HG02763 (cell line): ENCODE measurements at regions not wholly inside any gene's neighbourhood (a gene's known extent, or its start where the extent isn't known, plus 50 kb on each side); places are given as distances from the start of the nearest gene placed in this dataset.
"Not testable (repeated sequence)": the region's sequence is repeated elsewhere in the genome, so short reads cannot be mapped to it uniquely, and the experiment has no call there.

Experiments
- ATAC-seq: cut with Tn5 transposase; IDR thresholded peaks from one replicate; pipeline ENCODE4 v1.9.1; 2021; ENCODE audit warnings: mild to moderate bottlenecking, moderate library complexity; ENCODE audit not compliant: unreplicated experiment

DNA sequence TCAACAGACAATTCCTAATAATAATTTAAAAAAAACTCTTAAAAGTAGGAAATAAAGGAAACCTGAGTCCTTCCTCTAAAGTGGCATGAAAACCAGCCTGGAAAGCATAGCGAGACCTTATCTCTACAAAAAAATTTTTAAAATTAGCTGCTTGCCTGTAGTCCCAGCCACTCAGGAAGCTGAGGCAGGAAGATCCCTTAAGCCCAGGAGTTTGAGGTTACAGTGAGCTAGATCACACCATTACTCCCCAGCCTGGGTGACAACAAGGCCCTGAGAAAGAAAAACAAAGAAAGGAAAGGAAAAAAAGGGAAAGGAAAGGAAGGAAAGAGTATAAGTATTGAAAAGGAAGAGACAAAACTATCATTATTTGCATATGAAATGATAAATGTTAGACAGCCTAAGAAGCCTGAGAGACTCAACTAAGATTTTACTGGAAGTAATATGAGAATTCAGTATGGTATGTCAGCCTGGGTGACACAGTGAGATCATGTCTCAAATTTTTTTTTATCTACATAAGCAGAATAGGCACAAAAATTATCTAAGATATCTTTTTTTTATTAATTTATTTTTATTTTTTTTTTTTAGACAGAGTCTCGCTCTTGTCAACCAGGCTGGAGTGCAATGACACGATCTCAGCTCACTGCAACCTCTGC lies 113.0 kb downstream of the GOSR1 start:
- ATAC-seq, result no peak

GRCh38 chr17:30589431-30589830 lies 112.2 kb downstream of the GOSR1 start:
- no peak for ATAC-seq

DNA sequence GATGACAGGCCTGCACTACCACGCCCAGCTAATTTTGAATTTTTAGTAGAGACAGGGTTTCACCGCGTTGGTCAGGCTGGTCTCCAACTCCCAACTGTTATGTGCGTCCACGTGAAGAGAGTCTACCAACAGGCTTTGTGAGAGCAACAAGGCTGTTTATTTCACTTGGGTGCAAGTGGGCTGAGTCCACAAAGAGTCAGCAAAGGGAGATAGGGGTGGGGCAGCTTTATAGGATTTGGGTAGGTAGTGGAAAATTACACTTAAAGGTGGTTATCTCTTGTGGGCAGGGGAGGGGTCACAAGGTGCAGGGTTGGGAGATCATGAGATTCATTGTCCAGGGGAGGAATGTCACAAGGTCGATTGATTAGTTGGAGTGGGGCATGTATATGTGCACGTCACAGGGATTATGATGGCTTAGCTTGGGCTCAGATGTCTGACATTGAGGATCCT lies 111.6 kb downstream of the GOSR1 start:
- no peak for ATAC-seq

DNA sequence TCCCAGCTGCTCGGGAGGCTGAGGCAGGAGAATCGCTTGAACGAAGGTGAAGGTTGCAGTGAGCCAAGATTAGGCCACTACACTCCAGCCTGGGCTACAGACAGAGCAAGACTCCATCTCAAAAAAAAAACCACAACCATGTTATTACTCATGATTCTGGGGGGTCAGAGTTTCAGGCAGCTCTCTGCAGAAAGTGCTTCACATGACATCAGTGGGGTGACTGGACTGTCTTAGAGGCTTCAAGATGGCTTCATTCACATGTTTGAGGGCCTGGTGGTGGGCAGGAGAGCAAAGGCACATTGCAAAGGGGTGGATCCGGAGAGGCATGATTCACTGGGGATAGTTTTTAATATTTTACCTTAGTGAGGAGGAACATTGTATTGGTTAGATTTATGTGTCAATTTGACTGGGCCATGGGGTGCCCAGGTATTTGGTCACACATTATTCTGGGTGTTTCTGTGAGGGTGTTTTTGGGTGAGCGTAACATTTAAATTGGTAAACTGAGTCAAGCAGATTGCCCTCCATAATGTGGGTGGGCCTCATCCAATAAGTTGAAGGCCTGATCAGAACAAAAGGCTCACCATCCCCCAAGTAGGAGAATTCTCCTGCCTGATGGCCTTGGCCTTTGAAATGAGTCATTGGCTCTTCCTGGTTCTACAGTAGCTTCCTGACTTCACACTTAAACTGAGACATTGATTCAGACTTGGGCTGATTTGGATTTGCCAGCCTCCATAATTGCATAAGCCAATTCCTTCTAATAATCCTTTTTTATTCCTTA lies 109.8 kb downstream of the GOSR1 start:
- ATAC-seq, result no peak

DNA sequence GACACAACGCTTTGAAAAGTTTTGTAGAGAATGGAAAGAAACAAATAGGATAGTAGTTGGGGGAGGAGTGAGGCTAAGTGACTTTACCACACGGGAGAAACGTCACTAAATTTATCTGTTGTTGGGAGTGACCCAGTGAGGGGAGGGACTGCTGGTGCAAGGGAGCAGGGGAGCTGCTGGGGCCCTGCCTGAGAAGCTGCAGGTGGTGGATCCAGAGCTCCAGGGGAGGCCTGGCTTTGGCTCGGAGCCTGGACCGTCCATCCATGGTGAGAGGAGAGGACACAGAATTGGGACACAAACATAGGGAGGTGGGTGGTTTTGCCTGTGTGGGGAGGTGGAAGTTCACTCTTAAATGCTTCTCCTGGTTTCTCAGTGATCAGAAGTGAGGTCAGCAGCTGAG lies 107.6 kb downstream of the GOSR1 start:
- ATAC-seq, result no peak

- no peak for ATAC-seq
These were observed 103.7 kb downstream of the GOSR1 start for GRCh38 chr17:30580916-30581315.

- no peak for ATAC-seq
These were observed 102.6 kb downstream of the GOSR1 start for GRCh38 chr17:30579610-30580315.

DNA sequence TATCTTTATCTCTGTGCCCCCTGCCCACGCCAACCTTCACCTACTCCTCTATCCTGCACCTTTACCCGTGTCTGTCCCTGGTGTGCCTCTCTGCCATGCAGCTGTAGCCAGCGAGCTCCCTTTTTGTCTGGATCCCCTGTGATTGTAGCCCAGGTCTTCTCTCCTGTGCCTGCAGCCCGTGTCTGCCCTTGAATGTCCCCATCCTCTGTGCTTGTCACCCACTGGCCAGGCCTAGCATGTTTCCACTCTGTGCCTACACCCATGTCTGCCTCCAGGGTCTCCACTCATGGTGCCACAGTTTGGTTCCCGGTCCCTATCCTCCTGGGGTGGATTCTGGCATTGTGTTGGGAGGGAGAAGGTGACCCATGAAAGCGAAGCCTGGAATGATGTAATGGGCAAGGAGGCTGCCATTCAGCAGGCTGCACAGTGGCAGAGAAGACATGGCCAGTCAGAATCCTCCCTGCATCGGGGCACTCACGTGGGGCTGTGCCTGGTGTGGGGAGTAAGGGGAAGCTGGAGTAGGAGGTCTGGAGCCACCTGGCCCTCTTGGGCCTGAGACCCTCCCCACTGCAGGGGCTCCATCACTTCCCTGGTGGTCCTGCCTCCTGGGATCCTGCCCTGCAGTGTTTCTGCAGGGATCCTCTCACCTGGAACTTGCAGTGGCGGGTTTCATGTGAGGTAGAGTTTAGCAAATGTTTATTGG lies 101.0 kb downstream of the GOSR1 start:
- ATAC-seq, result not testable (repeated sequence)
